ENCODE measurements at regions not wholly inside any gene's neighbourhood (a gene's known extent, or its start where the extent isn't known, plus 50 kb on each side); places are given as distances from the start of the nearest gene placed in this dataset.

DNA sequence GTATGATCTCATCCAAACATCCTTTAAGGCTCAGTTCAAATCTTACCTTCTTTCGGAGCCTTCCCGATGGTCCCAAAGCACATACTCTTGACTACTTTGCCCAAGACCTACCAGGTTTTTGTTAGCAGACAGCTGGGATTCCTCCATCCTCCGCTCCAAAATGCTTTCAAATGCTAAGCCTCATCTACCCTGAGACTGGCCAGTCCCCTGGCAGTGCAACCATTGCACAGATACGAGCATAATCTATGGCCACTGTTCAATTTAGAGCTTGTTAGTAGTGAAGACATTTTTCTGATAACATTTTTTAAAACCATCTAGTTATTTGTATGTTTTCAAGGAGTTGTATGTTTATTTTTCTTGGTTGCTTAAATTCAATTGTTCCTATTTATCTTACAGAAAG is 264.4 kb upstream of the NR2F2 start:
- Histone ChIP-seq H3K4me3 (no peak overlapping the region), H3K9me3 (no peaks in the 10 kb centered on the region), H3K27ac (no peak overlapping the region), H3K4me1 (no peaks in the 10 kb centered on the region), H3K36me3 (replicated peaks in 1 of 2; ENCODE audit: insufficient read depth in 1 of 2, low read depth in 2 of 2) (no peaks in the 10 kb centered on the region), H3K27me3 (no peaks in the 10 kb centered on the region)
- 88 to 90% methylated on average over 4 of the region's 4 CpGs for WGBS, 2 donors
- DNase-seq (no peak), ATAC-seq (no peak)
- intact Hi-C loops (cut with DNase I), result no loop called here
- TF ChIP-seq, protein P1, sequence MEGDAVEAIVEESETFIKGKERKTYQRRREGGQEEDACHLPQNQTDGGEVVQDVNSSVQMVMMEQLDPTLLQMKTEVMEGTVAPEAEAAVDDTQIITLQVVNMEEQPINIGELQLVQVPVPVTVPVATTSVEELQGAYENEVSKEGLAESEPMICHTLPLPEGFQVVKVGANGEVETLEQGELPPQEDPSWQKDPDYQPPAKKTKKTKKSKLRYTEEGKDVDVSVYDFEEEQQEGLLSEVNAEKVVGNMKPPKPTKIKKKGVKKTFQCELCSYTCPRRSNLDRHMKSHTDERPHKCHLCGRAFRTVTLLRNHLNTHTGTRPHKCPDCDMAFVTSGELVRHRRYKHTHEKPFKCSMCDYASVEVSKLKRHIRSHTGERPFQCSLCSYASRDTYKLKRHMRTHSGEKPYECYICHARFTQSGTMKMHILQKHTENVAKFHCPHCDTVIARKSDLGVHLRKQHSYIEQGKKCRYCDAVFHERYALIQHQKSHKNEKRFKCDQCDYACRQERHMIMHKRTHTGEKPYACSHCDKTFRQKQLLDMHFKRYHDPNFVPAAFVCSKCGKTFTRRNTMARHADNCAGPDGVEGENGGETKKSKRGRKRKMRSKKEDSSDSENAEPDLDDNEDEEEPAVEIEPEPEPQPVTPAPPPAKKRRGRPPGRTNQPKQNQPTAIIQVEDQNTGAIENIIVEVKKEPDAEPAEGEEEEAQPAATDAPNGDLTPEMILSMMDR (IDR thresholded peaks at IDR 0.05), result no peak
- TF ChIP-seq POLR2A (IDR thresholded peaks at IDR 0.05), result no peak

GRCh38 chr15:96066852-96067495 is 263.5 kb upstream of the NR2F2 start:
- ATAC-seq, result no peak
- no peak for TF ChIP-seq POLR2A (IDR thresholded peaks at IDR 0.05)
- TF ChIP-seq, protein P1 (IDR thresholded peaks at IDR 0.05), result no peak
- Histone ChIP-seq H3K4me1 (no peaks in the 10 kb centered on the region), H3K27me3 (no peaks in the 10 kb centered on the region), H3K9me3 (no peaks in the 10 kb centered on the region), H3K4me3 (no peak overlapping the region), H3K36me3 (replicated peaks in 1 of 2; ENCODE audit: insufficient read depth in 1 of 2, low read depth in 2 of 2) (no peaks in the 10 kb centered on the region), H3K27ac (no peak overlapping the region)
- 67 to 70% methylated on average over 8 of the region's 8 CpGs for WGBS, 2 donors
- intact Hi-C loops (cut with DNase I), result no loop called here
- no peak for DNase-seq

- intact Hi-C loops (cut with DNase I), result no loop called here
- 100% methylated on average over 2 of the region's 2 CpGs for WGBS, 2 donors
- Histone ChIP-seq H3K4me1 (no peaks in the 10 kb centered on the region), H3K27ac (no peak overlapping the region), H3K9me3 (no peaks in the 10 kb centered on the region), H3K36me3 (replicated peaks in 1 of 2; ENCODE audit: insufficient read depth in 1 of 2, low read depth in 2 of 2) (no peaks in the 10 kb centered on the region), H3K27me3 (no peaks in the 10 kb centered on the region), H3K4me3 (no peak overlapping the region)
- no peak for ATAC-seq
- DNase-seq, result no peak
- TF ChIP-seq POLR2A (IDR thresholded peaks at IDR 0.05), result no peak
- TF ChIP-seq, protein P1 (IDR thresholded peaks at IDR 0.05), result no peak
Observed at GRCh38 chr15:96067677-96068076, 262.8 kb upstream of the NR2F2 start.

DNA sequence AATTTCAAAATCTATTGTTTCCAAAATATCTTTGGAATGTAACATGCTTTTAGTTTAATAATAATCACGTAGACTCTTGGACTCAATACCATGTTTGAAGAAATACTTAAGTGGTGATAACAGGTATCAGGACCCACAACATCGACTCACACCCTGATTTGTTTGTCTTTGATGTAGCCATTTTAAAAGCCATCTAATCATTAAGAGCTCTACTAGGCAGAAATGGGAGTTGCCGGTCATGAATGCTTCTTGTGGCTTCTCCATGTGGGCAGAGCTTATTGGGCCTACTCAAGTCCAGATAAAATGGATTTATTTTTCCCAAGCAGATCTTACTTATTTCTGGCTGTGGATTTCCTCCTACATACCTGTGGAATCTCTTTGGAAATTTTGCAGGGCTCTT is 261.6 kb upstream of the NR2F2 start:
- intact Hi-C loops (cut with DNase I), result no loop called here
- no peak for ATAC-seq

More for the DNA sequence above, 261.6 kb upstream of the NR2F2 start:
- Histone ChIP-seq H3K27me3 (no peaks in the 10 kb centered on the region), H3K36me3 (replicated peaks in 1 of 2; ENCODE audit: insufficient read depth in 1 of 2, low read depth in 2 of 2) (no peaks in the 10 kb centered on the region), H3K4me1 (no peaks in the 10 kb centered on the region), H3K4me3 (no peak overlapping the region), H3K9me3 (no peaks in the 10 kb centered on the region), H3K27ac (no peak overlapping the region)
- TF ChIP-seq, protein P1 (IDR thresholded peaks at IDR 0.05), result no peak
- no peak for TF ChIP-seq POLR2A (IDR thresholded peaks at IDR 0.05)
- no peak for DNase-seq
- WGBS, 2 donors, result 58 to 61% methylated on average over 3 of the region's 3 CpGs

Measured in body of pancreas (tissue), 4 donors.